GM23338 (cell line): ENCODE measurements at regions not wholly inside any gene's neighbourhood (a gene's known extent, or its start where the extent isn't known, plus 50 kb on each side); places are given as distances from the start of the nearest gene placed in this dataset.

Experiments
- ATAC-seq: fragments of 200-7000 bp; cut with Tn5 transposase; 3 replicates; pipeline ENCODE4 v1.9.1; 2020
- DNase-seq: peaks from one replicate; pipeline ENCODE4 v3.0.0-alpha.2; 2015; ENCODE audit warnings: low spot score
- H2AFZ ChIP-seq: fragments of 200-600 bp; sonication (generic); 2 replicates; pipeline ENCODE4 v1.8.0; 2016; ENCODE audit warnings: antibody characterized with exemption, mild to moderate bottlenecking, moderate library complexity
- H3F3A ChIP-seq: fragments of 200-600 bp; sonication (generic); replicated peaks from 2 replicates; pipeline ENCODE4 v1.8.0; 2017; ENCODE audit warnings: antibody characterized with exemption, mixed run types, low read depth
- H3K27ac ChIP-seq: fragments of 200-600 bp; sonication (generic); 2 replicates; pipeline ENCODE4 v1.6.1; 2016; ENCODE audit warnings: low read depth
- H3K27me3 ChIP-seq: fragments of 200-600 bp; sonication (generic); 2 replicates; pipeline ENCODE4 v1.8.0; 2016; ENCODE audit warnings: mild to moderate bottlenecking, mixed run types, moderate library complexity; ENCODE audit not compliant: insufficient read depth
- H3K36me3 ChIP-seq: fragments of 200-600 bp; sonication (generic); 2 replicates; pipeline ENCODE4 v1.8.0; 2016; ENCODE audit warnings: mild to moderate bottlenecking; ENCODE audit not compliant: insufficient read depth
- H3K4me1 ChIP-seq: fragments of 200-600 bp; sonication (generic); 2 replicates; pipeline ENCODE4 v1.8.0; 2016; ENCODE audit warnings: mild to moderate bottlenecking, moderate library complexity; ENCODE audit not compliant: insufficient read depth
- H3K4me2 ChIP-seq: fragments of 200-600 bp; sonication (generic); 2 replicates; pipeline ENCODE4 v1.7.1; 2017; ENCODE audit warnings: mixed run types
- H3K4me3 ChIP-seq: fragments of 200-600 bp; sonication (generic); 2 replicates; pipeline ENCODE4 v1.6.1; 2016; ENCODE audit warnings: mixed run types
- H3K79me2 ChIP-seq: fragments of 200-600 bp; sonication (generic); replicated peaks from 2 replicates; pipeline ENCODE4 v1.8.0; 2017; ENCODE audit warnings: mild to moderate bottlenecking; ENCODE audit not compliant: insufficient read depth
- H3K9me2 ChIP-seq: fragments of 200-600 bp; sonication (generic); 2 replicates; pipeline ENCODE4 v1.8.0; 2017; ENCODE audit not compliant: insufficient read depth
- H4K20me1 ChIP-seq: fragments of 200-600 bp; sonication (generic); replicated peaks from 2 replicates; pipeline ENCODE4 v1.8.0; 2017; ENCODE audit warnings: mild to moderate bottlenecking; ENCODE audit not compliant: insufficient read depth
- H3K27ac Mint-ChIP-seq: 2 replicates; pipeline ENCODE4 v1.8.0; 2020; ENCODE audit warnings: inconsistent platforms, mild to moderate bottlenecking, moderate library complexity, mixed read lengths
- H3K27me3 Mint-ChIP-seq: 3 replicates; pipeline ENCODE4 v1.8.0; 2022; ENCODE audit warnings: low read depth, mild to moderate bottlenecking, moderate library complexity, mixed read lengths, inconsistent platforms; ENCODE audit not compliant: insufficient read depth, poor library complexity
- H3K36me3 Mint-ChIP-seq: 3 replicates; pipeline ENCODE4 v1.8.0; 2021; ENCODE audit warnings: low read depth, mild to moderate bottlenecking, inconsistent platforms, moderate library complexity, mixed read lengths
- H3K4me1 Mint-ChIP-seq: 3 replicates; pipeline ENCODE4 v1.8.0; 2020; ENCODE audit warnings: mild to moderate bottlenecking, inconsistent platforms, mixed read lengths
- H3K4me3 Mint-ChIP-seq: 3 replicates; pipeline ENCODE4 v1.8.0; 2021; ENCODE audit warnings: moderate library complexity, mild to moderate bottlenecking, inconsistent platforms, mixed read lengths
- H3K9me3 Mint-ChIP-seq: 3 replicates; pipeline ENCODE4 v1.8.0; 2020; ENCODE audit warnings: moderate library complexity, mild to moderate bottlenecking, inconsistent platforms, mixed read lengths
- CREB1 ChIP-seq: fragments of 250-450 bp; sonication (Bioruptor Pico); IDR thresholded peaks from 2 replicates; pipeline ENCODE4 v1.5.0; 2020; ENCODE audit warnings: low read depth, mild to moderate bottlenecking, moderate library complexity
- EZH2 ChIP-seq: fragments of 200-600 bp; sonication (generic); IDR thresholded peaks from one replicate; pipeline ENCODE4 v1.8.0; 2017; ENCODE audit warnings: antibody characterized with exemption, mild to moderate bottlenecking, low read depth; ENCODE audit not compliant: unreplicated experiment
- EZH2phosphoT487 ChIP-seq: fragments of 200-600 bp; sonication (generic); IDR thresholded peaks from one replicate; pipeline ENCODE4 v1.8.1; 2018; ENCODE audit warnings: antibody characterized with exemption; ENCODE audit not compliant: unreplicated experiment
- JUNB ChIP-seq: IDR thresholded peaks from one replicate; pipeline ENCODE4 v1.6.1; 2016; ENCODE audit warnings: antibody characterized with exemption; ENCODE audit not compliant: unreplicated experiment
- NANOG ChIP-seq: IDR thresholded peaks from 2 replicates; pipeline ENCODE4 v1.6.1; 2016; ENCODE audit warnings: antibody characterized with exemption, borderline replicate concordance
- POLR2AphosphoS5 ChIP-seq: IDR thresholded peaks from 2 replicates; pipeline ENCODE4 v1.6.1; 2016; ENCODE audit warnings: antibody characterized with exemption, low read depth
- STAT1 ChIP-seq: IDR thresholded peaks from one replicate; pipeline ENCODE4 v1.6.1; 2016; ENCODE audit warnings: antibody characterized with exemption; ENCODE audit not compliant: unreplicated experiment
- ZNF114 ChIP-seq: fragments of 250-450 bp; sonication (Bioruptor Pico); IDR thresholded peaks from 2 replicates; pipeline ENCODE4 v1.5.0; 2020; ENCODE audit warnings: mild to moderate bottlenecking, moderate library complexity
- ZNF331 ChIP-seq: fragments of 250-450 bp; sonication (Bioruptor Pico); IDR thresholded peaks from 2 replicates; pipeline ENCODE4 v1.5.0; 2020; ENCODE audit warnings: low read depth, mild to moderate bottlenecking, moderate library complexity
- TF ChIP-seq, protein P1 (sequence below): IDR thresholded peaks from one replicate; pipeline ENCODE4 v1.6.1; 2018; ENCODE audit warnings: antibody characterized with exemption; ENCODE audit not compliant: unreplicated experiment
- TF ChIP-seq, protein P2 (sequence below), 2 experiments: fragments of 200-600 bp in 1 of 2; sonication (generic) in 1 of 2; conservative IDR thresholded peaks; 2 replicates each; pipeline versions ENCODE4 v1.5.1 to v1.6.1; 2016 to 2017; ENCODE audit warnings: antibody characterized with exemption in 2 of 2, low read depth in 2 of 2, mild to moderate bottlenecking in 2 of 2, moderate library complexity in 1 of 2
- TF ChIP-seq, protein P3 (sequence below): IDR thresholded peaks from 2 replicates; pipeline ENCODE4 v1.6.1; 2016; ENCODE audit warnings: antibody characterized with exemption
- TF ChIP-seq, protein P4 (sequence below): fragments of 250-450 bp; sonication (Bioruptor Pico); IDR thresholded peaks from 2 replicates; pipeline ENCODE4 v1.5.0; 2020; ENCODE audit warnings: mild to moderate bottlenecking, moderate library complexity

DNA sequence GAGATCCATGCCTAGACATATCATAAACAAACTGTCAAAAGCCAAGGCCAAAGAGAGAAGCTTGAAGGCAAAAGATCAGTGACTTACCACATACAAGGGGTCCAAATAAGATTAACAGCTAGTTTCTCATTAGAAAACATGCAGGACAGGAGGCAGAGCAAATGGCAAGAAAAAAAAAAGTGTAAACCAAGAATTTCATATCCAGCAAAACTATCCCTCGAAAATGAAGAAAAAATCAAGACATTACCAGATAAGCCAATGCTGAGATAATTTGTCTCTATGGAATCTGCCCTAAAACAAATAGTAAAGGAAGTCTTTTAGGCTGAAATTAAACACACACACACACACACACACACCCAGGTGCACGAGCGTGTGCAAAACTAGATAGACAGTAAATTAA, 99.6 kb upstream of the NSMCE3 start:
- H3K79me2 ChIP-seq: no peaks in the 10 kb centered on the region
- H3K27me3 ChIP-seq: no peaks in the 10 kb centered on the region
- Mint-ChIP-seq H3K27ac (no peak overlapping the region), H3K36me3 (peaks cover 17% of the 10 kb centered on the region; the same call in 2 of the 3 replicates), H3K27me3 (no peaks in the 10 kb centered on the region), H3K4me3 (no peak overlapping the region), H3K9me3 (peaks cover 22% of the 10 kb centered on the region), H3K4me1 (peaks cover 2% of the 10 kb centered on the region; the same call in 2 of the 3 replicates)
- no peaks in the 10 kb centered on the region for H4K20me1 ChIP-seq
- 0 out of 2 replicates have a peak, but pooled peaks cover 1% of the 10 kb centered on the region for H3K4me1 ChIP-seq
- H2AFZ ChIP-seq: no peak overlapping the region
- ATAC-seq (no peak), DNase-seq (no peak)
- H3K4me2 ChIP-seq: no peak overlapping the region
- no peak overlapping the region for H3K27ac ChIP-seq
- peaks cover 4% of the 10 kb centered on the region; the same call in 1 of the 2 replicates for H3K36me3 ChIP-seq
- H3F3A ChIP-seq: no peaks in the 10 kb centered on the region
- no peak overlapping the region for H3K4me3 ChIP-seq
- TF ChIP-seq, protein P1, sequence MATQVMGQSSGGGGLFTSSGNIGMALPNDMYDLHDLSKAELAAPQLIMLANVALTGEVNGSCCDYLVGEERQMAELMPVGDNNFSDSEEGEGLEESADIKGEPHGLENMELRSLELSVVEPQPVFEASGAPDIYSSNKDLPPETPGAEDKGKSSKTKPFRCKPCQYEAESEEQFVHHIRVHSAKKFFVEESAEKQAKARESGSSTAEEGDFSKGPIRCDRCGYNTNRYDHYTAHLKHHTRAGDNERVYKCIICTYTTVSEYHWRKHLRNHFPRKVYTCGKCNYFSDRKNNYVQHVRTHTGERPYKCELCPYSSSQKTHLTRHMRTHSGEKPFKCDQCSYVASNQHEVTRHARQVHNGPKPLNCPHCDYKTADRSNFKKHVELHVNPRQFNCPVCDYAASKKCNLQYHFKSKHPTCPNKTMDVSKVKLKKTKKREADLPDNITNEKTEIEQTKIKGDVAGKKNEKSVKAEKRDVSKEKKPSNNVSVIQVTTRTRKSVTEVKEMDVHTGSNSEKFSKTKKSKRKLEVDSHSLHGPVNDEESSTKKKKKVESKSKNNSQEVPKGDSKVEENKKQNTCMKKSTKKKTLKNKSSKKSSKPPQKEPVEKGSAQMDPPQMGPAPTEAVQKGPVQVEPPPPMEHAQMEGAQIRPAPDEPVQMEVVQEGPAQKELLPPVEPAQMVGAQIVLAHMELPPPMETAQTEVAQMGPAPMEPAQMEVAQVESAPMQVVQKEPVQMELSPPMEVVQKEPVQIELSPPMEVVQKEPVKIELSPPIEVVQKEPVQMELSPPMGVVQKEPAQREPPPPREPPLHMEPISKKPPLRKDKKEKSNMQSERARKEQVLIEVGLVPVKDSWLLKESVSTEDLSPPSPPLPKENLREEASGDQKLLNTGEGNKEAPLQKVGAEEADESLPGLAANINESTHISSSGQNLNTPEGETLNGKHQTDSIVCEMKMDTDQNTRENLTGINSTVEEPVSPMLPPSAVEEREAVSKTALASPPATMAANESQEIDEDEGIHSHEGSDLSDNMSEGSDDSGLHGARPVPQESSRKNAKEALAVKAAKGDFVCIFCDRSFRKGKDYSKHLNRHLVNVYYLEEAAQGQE: no peak
- TF ChIP-seq EZH2 (no peak), STAT1 (no peak), EZH2phosphoT487 (no peak), JUNB (no peak), NANOG (no peak), POLR2AphosphoS5 (no peak), CREB1 (CRISPR knock-in tag) (no peak), ZNF114 (CRISPR knock-in tag) (no peak), ZNF331 (CRISPR knock-in tag) (no peak)
- TF ChIP-seq, protein P2, sequence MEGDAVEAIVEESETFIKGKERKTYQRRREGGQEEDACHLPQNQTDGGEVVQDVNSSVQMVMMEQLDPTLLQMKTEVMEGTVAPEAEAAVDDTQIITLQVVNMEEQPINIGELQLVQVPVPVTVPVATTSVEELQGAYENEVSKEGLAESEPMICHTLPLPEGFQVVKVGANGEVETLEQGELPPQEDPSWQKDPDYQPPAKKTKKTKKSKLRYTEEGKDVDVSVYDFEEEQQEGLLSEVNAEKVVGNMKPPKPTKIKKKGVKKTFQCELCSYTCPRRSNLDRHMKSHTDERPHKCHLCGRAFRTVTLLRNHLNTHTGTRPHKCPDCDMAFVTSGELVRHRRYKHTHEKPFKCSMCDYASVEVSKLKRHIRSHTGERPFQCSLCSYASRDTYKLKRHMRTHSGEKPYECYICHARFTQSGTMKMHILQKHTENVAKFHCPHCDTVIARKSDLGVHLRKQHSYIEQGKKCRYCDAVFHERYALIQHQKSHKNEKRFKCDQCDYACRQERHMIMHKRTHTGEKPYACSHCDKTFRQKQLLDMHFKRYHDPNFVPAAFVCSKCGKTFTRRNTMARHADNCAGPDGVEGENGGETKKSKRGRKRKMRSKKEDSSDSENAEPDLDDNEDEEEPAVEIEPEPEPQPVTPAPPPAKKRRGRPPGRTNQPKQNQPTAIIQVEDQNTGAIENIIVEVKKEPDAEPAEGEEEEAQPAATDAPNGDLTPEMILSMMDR (conservative IDR thresholded peaks at IDR 0.05; ENCODE audit: low read depth in 2 of 2): no peak
- TF ChIP-seq, protein P3, sequence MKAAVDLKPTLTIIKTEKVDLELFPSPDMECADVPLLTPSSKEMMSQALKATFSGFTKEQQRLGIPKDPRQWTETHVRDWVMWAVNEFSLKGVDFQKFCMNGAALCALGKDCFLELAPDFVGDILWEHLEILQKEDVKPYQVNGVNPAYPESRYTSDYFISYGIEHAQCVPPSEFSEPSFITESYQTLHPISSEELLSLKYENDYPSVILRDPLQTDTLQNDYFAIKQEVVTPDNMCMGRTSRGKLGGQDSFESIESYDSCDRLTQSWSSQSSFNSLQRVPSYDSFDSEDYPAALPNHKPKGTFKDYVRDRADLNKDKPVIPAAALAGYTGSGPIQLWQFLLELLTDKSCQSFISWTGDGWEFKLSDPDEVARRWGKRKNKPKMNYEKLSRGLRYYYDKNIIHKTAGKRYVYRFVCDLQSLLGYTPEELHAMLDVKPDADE: no peak
- TF ChIP-seq, protein P4, sequence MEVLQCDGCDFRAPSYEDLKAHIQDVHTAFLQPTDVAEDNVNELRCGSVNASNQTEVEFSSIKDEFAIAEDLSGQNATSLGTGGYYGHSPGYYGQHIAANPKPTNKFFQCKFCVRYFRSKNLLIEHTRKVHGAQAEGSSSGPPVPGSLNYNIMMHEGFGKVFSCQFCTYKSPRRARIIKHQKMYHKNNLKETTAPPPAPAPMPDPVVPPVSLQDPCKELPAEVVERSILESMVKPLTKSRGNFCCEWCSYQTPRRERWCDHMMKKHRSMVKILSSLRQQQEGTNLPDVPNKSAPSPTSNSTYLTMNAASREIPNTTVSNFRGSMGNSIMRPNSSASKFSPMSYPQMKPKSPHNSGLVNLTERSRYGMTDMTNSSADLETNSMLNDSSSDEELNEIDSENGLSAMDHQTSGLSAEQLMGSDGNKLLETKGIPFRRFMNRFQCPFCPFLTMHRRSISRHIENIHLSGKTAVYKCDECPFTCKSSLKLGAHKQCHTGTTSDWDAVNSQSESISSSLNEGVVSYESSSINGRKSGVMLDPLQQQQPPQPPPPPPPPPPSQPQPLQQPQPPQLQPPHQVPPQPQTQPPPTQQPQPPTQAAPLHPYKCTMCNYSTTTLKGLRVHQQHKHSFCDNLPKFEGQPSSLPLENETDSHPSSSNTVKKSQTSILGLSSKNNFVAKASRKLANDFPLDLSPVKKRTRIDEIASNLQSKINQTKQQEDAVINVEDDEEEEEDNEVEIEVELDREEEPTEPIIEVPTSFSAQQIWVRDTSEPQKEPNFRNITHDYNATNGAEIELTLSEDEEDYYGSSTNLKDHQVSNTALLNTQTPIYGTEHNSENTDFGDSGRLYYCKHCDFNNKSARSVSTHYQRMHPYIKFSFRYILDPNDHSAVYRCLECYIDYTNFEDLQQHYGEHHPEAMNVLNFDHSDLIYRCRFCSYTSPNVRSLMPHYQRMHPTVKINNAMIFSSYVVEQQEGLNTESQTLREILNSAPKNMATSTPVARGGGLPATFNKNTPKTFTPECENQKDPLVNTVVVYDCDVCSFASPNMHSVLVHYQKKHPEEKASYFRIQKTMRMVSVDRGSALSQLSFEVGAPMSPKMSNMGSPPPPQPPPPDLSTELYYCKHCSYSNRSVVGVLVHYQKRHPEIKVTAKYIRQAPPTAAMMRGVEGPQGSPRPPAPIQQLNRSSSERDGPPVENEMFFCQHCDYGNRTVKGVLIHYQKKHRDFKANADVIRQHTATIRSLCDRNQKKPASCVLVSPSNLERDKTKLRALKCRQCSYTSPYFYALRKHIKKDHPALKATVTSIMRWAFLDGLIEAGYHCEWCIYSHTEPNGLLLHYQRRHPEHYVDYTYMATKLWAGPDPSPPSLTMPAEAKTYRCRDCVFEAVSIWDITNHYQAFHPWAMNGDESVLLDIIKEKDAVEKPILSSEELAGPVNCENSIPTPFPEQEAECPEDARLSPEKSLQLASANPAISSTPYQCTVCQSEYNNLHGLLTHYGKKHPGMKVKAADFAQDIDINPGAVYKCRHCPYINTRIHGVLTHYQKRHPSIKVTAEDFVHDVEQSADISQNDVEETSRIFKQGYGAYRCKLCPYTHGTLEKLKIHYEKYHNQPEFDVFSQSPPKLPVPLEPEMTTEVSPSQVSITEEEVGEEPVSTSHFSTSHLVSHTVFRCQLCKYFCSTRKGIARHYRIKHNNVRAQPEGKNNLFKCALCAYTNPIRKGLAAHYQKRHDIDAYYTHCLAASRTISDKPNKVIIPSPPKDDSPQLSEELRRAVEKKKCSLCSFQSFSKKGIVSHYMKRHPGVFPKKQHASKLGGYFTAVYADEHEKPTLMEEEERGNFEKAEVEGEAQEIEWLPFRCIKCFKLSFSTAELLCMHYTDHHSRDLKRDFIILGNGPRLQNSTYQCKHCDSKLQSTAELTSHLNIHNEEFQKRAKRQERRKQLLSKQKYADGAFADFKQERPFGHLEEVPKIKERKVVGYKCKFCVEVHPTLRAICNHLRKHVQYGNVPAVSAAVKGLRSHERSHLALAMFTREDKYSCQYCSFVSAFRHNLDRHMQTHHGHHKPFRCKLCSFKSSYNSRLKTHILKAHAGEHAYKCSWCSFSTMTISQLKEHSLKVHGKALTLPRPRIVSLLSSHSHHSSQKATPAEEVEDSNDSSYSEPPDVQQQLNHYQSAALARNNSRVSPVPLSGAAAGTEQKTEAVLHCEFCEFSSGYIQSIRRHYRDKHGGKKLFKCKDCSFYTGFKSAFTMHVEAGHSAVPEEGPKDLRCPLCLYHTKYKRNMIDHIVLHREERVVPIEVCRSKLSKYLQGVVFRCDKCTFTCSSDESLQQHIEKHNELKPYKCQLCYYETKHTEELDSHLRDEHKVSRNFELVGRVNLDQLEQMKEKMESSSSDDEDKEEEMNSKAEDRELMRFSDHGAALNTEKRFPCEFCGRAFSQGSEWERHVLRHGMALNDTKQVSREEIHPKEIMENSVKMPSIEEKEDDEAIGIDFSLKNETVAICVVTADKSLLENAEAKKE: no peak
- H3K9me2 ChIP-seq: no peaks in the 10 kb centered on the region
